ENCODE measurements at regions not wholly inside any gene's neighbourhood (a gene's known extent, or its start where the extent isn't known, plus 50 kb on each side); places are given as distances from the start of the nearest gene placed in this dataset.

- TF ChIP-seq ZNF384 (IDR thresholded peaks at IDR 0.05) (no peak), SUZ12 (IDR thresholded peaks at IDR 0.05) (no peak), FOXM1 (IDR thresholded peaks at IDR 0.05; ENCODE audit: borderline replicate concordance) (no peak), FOXA1 (IDR thresholded peaks at IDR 0.05) (no peak), BHLHE40 (IDR thresholded peaks at IDR 0.05; ENCODE audit: borderline replicate concordance) (no peak), FOXK2 (IDR thresholded peaks at IDR 0.05) (no peak), PKNOX1 (IDR thresholded peaks at IDR 0.05) (no peak), L3MBTL2 (conservative IDR thresholded peaks at IDR 0.05) (no peak), SP1 (IDR thresholded peaks at IDR 0.05) (no peak), ELF4 (IDR thresholded peaks at IDR 0.05) (no peak)
Observed at GRCh38 chr3:36606871-36607765, 157.2 kb downstream of the DCLK3 start.

Measured in HEK293T (cell line).